ENCODE measurements at regions not wholly inside any gene's neighbourhood (a gene's known extent, or its start where the extent isn't known, plus 50 kb on each side); places are given as distances from the start of the nearest gene placed in this dataset.

- DNase-seq = no peak
- no peak for TF ChIP-seq CTCF (IDR thresholded peaks at IDR 0.05)
- Histone ChIP-seq H3K4me3 (no peak overlapping the region), H3K36me3 (ENCODE audit: low read depth) (no peaks in the 10 kb centered on the region), H3K4me1 (ENCODE audit: low read depth) (peaks cover 5% of the 10 kb centered on the region), H3K9me3 (no peaks in the 10 kb centered on the region)
- no peak for ATAC-seq
- intact Hi-C loops (cut with DNase I, micrococcal nuclease) = loop anchor here in 1 of 2 donors (10.0 kb wide), 1 partner anchor 295 kb away; no protein-coding TSS in a partner anchor
These were observed 253.4 kb upstream of the RPL38 start for GRCh38 chr17:73949903-73950592.

- DNase-seq = no peak
- no peak for ATAC-seq
- TF ChIP-seq CTCF (IDR thresholded peaks at IDR 0.05) = no peak
- peaks cover 7% of the 10 kb centered on the region for H3K4me1 ChIP-seq (ENCODE audit: low read depth)
- H3K36me3 ChIP-seq (ENCODE audit: low read depth) = no peaks in the 10 kb centered on the region
- no peak overlapping the region for H3K4me3 ChIP-seq
- intact Hi-C loops (cut with DNase I, micrococcal nuclease) = loop anchor here in 1 of 2 donors (10.0 kb wide), 1 partner anchor 296 kb away; no protein-coding TSS in a partner anchor
- H3K9me3 ChIP-seq = no peaks in the 10 kb centered on the region
These were observed 252.9 kb upstream of the RPL38 start for GRCh38 chr17:73950593-73950914.

GRCh38 chr17:73952082-73952479 is 251.4 kb upstream of the RPL38 start:
- no peak for DNase-seq
- Histone ChIP-seq H3K4me3 (no peak overlapping the region), H3K36me3 (ENCODE audit: low read depth) (no peaks in the 10 kb centered on the region), H3K9me3 (no peaks in the 10 kb centered on the region), H3K4me1 (ENCODE audit: low read depth) (peaks cover 22% of the 10 kb centered on the region)
- TF ChIP-seq CTCF (IDR thresholded peaks at IDR 0.05) = no peak
- no peak for ATAC-seq
- intact Hi-C loops (cut with DNase I, micrococcal nuclease) = loop anchor here in 1 of 2 donors (10.0 kb wide), 1 partner anchor 297 kb away; no protein-coding TSS in a partner anchor

GRCh38 chr17:73952480-73953205 is 250.8 kb upstream of the RPL38 start:
- H3K36me3 ChIP-seq (ENCODE audit: low read depth) = no peaks in the 10 kb centered on the region
- intact Hi-C loops (cut with DNase I, micrococcal nuclease) = loop anchor here in 1 of 2 donors (10.0 kb wide), 1 partner anchor 298 kb away; no protein-coding TSS in a partner anchor
- peak; percentile 16 for TF ChIP-seq CTCF (IDR thresholded peaks at IDR 0.05)
- H3K9me3 ChIP-seq = no peaks in the 10 kb centered on the region
- H3K4me3 ChIP-seq = no peak overlapping the region
- ATAC-seq = peak; percentile 28
- DNase-seq = peak; percentile 54 to 76 (median 69)
- H3K4me1 ChIP-seq (ENCODE audit: low read depth) = peaks cover 28% of the 10 kb centered on the region

GRCh38 chr17:73953206-73954033 is 250.1 kb upstream of the RPL38 start:
- Histone ChIP-seq H3K4me3 (no peak overlapping the region), H3K4me1 (ENCODE audit: low read depth) (peaks cover 29% of the 10 kb centered on the region), H3K9me3 (no peaks in the 10 kb centered on the region), H3K36me3 (ENCODE audit: low read depth) (no peaks in the 10 kb centered on the region)
- ATAC-seq = no peak
- intact Hi-C loops (cut with DNase I, micrococcal nuclease) = loop anchor here in 1 of 2 donors (10.0 kb wide), 1 partner anchor 299 kb away; no protein-coding TSS in a partner anchor
- TF ChIP-seq CTCF (IDR thresholded peaks at IDR 0.05) = no peak
- no peak for DNase-seq
